Memory B cell (primary cell): ENCODE measurements at regions not wholly inside any gene's neighbourhood (a gene's known extent, or its start where the extent isn't known, plus 50 kb on each side); places are given as distances from the start of the nearest gene placed in this dataset.

Experiments used
- ATAC-seq: fragments of 150-1000 bp; cut with Tn5 transposase; 2 replicates; pipeline ENCODE4 v1.10.0; 2021; ENCODE audit warnings: low read depth, mild to moderate bottlenecking, moderate library complexity
- DNase-seq, 2 donors: peaks; one replicate each; pipeline ENCODE4 v3.0.0; 2022; ENCODE audit warnings: low spot score in 2 of 2
- H3K27ac Mint-ChIP-seq: one replicate; pipeline ENCODE4 v1.8.0; 2022; ENCODE audit warnings: mild to moderate bottlenecking, moderate library complexity, mixed read lengths
- H3K27me3 Mint-ChIP-seq: one replicate; pipeline ENCODE4 v1.8.0; 2022; ENCODE audit warnings: mixed read lengths
- H3K36me3 Mint-ChIP-seq: one replicate; pipeline ENCODE4 v1.8.0; 2022; ENCODE audit warnings: mild to moderate bottlenecking, mixed read lengths
- H3K4me1 Mint-ChIP-seq: one replicate; pipeline ENCODE4 v1.8.0; 2022; ENCODE audit warnings: mixed read lengths
- H3K4me3 Mint-ChIP-seq: one replicate; pipeline ENCODE4 v1.8.0; 2022; ENCODE audit warnings: mild to moderate bottlenecking, moderate library complexity, mixed read lengths
- H3K9me3 Mint-ChIP-seq: one replicate; pipeline ENCODE4 v1.8.0; 2022; ENCODE audit warnings: mixed read lengths

DNA sequence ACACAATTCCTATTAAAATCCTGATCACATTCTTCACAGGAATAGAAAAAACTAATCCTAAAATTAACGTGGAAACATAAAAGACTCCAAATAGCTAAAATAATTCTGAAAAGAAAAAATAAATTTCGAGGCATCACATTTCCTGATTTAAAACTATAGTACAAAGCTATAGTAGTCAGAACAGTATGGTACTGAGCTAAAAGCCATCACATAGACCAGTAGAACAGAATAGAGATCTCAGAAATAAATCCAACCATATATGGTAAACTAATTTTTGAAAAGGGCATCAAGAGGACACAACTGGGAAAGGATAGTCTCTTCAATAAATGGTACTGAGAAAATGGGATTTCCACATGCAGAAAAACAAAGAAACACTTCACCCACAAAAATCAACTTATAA is 125.2 kb upstream of the DAAM1 start:
- Mint-ChIP-seq H3K4me3 (no peak overlapping the region), H3K27ac (no peak overlapping the region), H3K4me1 (no peaks in the 10 kb centered on the region), H3K27me3 (peaks cover 8% of the 10 kb centered on the region), H3K36me3 (no peaks in the 10 kb centered on the region), H3K9me3 (peaks cover 3% of the 10 kb centered on the region)
- DNase-seq (no peak), ATAC-seq (no peak)

DNA sequence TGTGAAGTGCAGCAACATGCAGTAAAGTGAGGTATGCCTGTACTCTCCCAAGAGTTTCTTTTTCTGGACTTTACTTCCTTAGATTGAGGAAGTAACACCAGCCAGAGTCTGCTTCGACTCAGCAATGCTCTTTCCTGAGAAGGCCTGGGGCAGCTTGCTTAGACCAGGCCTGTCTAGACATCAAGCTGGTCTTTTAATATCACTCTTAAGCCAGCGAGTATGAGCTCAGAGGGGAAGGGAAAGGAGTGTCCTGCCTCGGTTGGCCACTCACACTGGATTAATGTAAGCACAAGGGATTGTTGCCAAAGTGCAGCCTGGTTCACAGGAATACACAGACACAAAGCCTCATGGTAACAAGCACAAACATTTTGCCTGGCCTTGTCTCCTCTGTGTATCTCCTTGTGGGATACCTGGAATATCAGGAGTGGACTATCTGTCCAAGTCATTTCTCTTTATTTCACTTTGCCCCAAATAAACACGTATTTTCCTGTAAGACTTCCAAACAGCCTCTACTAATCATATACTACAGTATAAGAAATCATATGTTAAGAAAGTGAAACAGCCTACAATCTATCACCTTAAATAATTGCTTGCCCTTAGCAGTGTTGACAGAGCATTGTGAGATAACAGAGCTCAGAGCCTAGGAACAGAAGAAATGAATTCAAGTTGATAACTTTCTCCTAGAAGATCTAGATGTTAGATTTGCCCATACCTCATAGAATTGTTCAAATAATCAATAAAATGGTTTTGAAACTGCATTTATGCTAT is 121.2 kb upstream of the DAAM1 start:
- Mint-ChIP-seq H3K27ac (no peak overlapping the region), H3K9me3 (peaks cover 3% of the 10 kb centered on the region), H3K4me1 (no peaks in the 10 kb centered on the region), H3K4me3 (no peak overlapping the region), H3K27me3 (peaks cover 2% of the 10 kb centered on the region), H3K36me3 (no peaks in the 10 kb centered on the region)
- ATAC-seq (no peak), DNase-seq (no peak)

DNA sequence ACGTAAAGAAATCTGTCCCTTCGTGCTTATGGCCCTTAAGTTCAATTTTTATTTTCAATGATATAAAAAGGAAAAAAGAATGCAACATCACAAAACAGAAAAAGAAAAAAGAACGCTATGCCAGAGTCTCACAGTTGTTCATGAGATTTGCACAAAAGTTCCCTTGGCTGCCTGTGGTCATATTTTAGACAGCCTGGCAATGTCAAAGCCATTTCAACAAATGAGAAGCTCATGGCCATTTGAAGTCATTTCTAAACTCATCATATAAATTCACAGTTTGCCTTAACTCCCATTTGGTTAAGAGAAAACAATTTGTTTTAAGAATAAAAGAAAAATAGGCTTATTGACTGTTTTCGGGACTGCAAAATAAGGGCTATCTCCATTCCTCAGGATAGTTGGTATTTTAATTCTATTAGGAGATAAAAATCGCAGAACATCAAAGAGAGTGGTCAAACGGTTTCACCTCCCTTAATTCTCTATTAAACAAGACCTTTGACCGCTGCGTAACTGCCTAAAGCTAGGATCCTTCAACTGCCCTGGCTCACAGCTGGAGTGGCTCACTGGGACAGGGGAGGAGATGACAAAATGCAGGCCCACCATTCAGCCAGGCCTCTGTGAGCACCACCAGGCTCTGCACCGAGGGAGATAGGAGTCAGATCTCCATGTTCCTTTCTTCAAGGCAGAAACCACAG is 119.2 kb upstream of the DAAM1 start:
- no peak overlapping the region for H3K27ac Mint-ChIP-seq
- no peak overlapping the region for H3K4me3 Mint-ChIP-seq
- no peak for DNase-seq
- peaks cover 2% of the 10 kb centered on the region for H3K27me3 Mint-ChIP-seq
- no peaks in the 10 kb centered on the region for H3K4me1 Mint-ChIP-seq
- no peaks in the 10 kb centered on the region for H3K36me3 Mint-ChIP-seq
- no peaks in the 10 kb centered on the region for H3K9me3 Mint-ChIP-seq
- ATAC-seq, result no peak

DNA sequence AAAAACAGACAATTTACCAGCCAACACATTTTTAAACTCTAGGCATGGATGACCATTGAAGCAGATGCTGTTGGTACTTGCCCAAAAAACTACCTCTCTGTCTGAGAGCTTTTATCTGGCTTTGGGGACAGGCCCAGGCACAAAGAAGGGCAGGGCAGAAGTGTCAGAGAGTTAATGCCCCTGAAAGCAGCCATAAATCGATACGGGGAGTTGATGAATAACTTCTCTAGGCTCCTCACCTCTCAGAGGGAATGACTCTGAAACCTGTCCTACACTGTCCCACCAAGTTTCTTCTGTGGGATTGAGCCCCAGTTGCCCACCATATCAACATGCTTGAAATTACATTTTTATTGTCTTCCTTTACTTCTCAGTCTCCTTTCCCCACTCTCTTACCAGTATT is 113.0 kb upstream of the DAAM1 start:
- DNase-seq, result no peak
- H3K9me3 Mint-ChIP-seq, result no peaks in the 10 kb centered on the region
- H3K27me3 Mint-ChIP-seq, result peaks cover 4% of the 10 kb centered on the region
- H3K4me3 Mint-ChIP-seq, result no peak overlapping the region
- no peaks in the 10 kb centered on the region for H3K4me1 Mint-ChIP-seq
- ATAC-seq, result no peak
- no peak overlapping the region for H3K27ac Mint-ChIP-seq
- no peaks in the 10 kb centered on the region for H3K36me3 Mint-ChIP-seq

DNA sequence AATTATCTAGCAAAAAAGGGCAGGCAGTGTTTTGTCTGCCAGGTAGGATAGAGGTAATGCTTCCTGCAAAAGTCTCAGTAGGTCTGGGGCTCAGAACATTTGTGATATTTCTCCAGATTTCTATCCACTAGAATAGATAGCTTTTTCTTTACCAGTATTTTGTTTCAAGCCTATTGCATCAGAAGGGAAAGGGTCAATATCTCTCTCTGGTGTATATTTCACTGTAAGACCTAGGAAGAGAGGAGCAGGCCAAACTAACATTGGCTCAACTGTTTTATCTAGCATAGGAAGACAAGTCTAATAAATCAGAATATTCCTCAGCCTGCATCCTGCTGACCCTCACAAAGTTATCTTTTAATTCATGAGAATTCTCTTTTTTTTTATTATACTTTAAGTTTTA is 106.7 kb upstream of the DAAM1 start:
- Mint-ChIP-seq H3K4me3 (no peak overlapping the region), H3K27me3 (peaks cover 9% of the 10 kb centered on the region), H3K27ac (no peak overlapping the region), H3K9me3 (no peaks in the 10 kb centered on the region), H3K36me3 (no peaks in the 10 kb centered on the region), H3K4me1 (no peaks in the 10 kb centered on the region)
- ATAC-seq (no peak), DNase-seq (no peak)

DNA sequence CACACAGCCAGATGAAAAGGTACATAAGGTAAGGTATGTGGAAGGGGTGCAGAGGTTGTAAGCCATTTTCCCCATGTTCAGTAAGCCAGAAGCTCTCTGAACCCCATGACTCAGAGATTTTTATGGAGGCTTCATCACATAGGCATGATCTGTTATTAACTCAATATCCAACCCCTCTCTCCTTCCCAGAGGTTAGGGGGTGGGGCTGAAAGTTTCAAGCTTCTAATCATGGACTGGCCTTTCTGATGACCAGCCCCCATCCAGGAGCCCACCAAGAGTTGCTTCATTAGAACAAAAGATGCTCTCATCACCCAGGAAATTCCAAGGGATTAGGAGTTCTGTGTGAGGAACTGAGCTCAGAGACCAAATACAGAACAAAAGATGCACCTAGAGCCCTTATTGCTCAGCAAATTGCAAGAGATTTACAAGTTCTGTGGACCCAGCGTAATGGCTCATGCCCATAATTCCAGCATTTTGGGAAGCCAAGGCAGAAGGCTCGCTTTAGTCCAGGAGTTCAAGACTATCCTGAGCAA is 103.2 kb upstream of the DAAM1 start:
- DNase-seq (no peak), ATAC-seq (no peak)
- Mint-ChIP-seq H3K27me3 (peaks cover 5% of the 10 kb centered on the region), H3K4me3 (no peak overlapping the region), H3K9me3 (no peaks in the 10 kb centered on the region), H3K27ac (no peak overlapping the region), H3K4me1 (no peaks in the 10 kb centered on the region), H3K36me3 (no peaks in the 10 kb centered on the region)

DNA sequence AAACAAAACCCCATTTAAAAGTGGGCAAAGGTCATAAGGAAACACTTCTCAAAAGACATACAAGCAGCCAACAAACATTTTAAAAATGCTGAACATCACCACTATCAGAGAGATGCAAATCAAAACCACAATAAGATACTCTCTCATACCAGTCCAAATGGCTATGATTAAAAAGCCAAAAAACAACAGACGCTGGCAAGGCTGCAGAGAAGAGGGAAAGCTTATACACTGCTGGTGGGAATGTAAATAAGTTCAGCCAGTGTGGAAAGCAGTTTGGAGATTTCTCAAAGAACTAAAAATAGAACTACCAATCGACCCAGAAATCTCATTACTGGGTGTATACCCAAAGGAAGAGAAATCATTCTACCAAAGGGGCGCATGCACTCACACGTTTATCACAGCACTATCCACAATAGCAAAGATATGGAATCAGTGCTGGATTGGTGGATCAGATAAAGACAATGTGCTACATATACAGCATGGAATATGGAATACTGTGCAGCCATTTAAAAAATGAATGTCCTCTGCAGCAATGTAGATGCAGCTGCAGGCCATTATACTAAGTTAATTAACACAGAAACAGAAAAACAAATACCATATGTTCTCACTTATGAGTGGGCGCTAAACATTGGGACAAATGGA is 102.1 kb upstream of the DAAM1 start:
- Mint-ChIP-seq H3K4me1 (no peaks in the 10 kb centered on the region), H3K36me3 (no peaks in the 10 kb centered on the region), H3K4me3 (no peak overlapping the region), H3K9me3 (no peaks in the 10 kb centered on the region), H3K27ac (no peak overlapping the region), H3K27me3 (peaks cover 5% of the 10 kb centered on the region)
- no peak for ATAC-seq
- no peak for DNase-seq

DNA sequence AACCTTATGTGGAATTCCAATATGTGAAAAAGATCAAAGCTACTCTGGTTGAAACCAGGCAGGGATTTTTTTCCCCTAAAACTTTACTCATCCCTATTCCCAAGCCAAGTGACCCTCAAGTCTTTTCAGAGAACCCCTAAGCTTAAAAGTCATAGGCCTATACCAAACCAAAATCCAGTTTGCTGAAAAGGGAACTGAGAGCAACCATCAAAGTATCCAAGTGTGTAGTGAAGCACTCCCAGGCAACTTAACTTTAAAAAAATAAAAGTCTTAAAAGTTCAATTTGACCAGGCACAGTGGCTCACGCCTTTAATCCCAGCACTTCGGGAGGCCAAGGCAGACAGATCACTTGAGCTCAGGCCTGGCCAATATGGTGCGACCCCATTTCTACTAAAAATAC is 101.2 kb upstream of the DAAM1 start:
- Mint-ChIP-seq H3K36me3 (no peaks in the 10 kb centered on the region), H3K27me3 (peaks cover 9% of the 10 kb centered on the region), H3K27ac (no peak overlapping the region), H3K4me3 (no peak overlapping the region), H3K9me3 (no peaks in the 10 kb centered on the region), H3K4me1 (no peaks in the 10 kb centered on the region)
- ATAC-seq (no peak), DNase-seq (no peak)

DNA sequence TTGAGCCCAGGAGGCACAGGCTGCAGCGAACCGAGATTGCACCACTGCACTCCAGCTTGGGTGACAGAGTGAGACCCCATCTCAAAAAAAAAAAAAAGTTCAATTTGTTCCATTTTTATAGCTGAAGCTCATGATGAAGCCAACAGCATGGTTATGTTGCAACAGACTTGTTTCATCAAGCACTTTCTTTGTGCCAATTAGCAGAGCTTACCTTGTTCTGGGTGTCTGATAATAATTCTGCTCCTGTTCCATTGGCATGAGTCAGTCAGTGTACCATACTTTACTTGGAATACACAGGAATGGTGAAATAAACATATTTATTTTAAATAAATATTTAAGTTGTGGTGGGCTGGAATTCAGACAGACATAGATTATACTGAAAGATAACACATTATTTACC is 100.8 kb upstream of the DAAM1 start:
- DNase-seq (no peak), ATAC-seq (no peak)
- Mint-ChIP-seq H3K9me3 (no peaks in the 10 kb centered on the region), H3K36me3 (no peaks in the 10 kb centered on the region), H3K27ac (no peak overlapping the region), H3K4me3 (no peak overlapping the region), H3K4me1 (no peaks in the 10 kb centered on the region), H3K27me3 (peaks cover 9% of the 10 kb centered on the region)

DNA sequence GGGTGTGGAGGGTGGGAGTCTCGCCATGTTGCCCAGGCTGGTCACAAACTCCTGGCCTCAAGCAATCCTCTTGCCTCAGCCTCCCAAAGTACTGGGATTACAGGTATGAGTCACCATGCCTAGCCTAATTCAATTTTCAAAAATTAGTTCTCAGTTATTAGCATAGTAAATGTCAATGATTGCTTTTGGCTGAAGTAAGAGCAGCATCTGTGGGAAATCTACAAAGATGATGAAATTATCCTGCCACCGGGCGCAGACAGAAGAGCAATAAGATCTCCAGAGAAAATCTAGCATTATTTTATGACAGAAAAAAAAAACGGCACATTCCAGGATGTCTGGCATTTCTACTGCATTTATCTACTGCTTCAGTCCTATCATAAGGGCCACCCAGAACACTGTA is 97.9 kb upstream of the DAAM1 start:
- ATAC-seq (no peak), DNase-seq (no peak)
- H3K4me3 Mint-ChIP-seq, result no peak overlapping the region
- H3K27ac Mint-ChIP-seq, result no peak overlapping the region
- H3K9me3 Mint-ChIP-seq, result no peaks in the 10 kb centered on the region
- peaks cover 9% of the 10 kb centered on the region for H3K27me3 Mint-ChIP-seq
- H3K4me1 Mint-ChIP-seq, result no peaks in the 10 kb centered on the region
- no peaks in the 10 kb centered on the region for H3K36me3 Mint-ChIP-seq

DNA sequence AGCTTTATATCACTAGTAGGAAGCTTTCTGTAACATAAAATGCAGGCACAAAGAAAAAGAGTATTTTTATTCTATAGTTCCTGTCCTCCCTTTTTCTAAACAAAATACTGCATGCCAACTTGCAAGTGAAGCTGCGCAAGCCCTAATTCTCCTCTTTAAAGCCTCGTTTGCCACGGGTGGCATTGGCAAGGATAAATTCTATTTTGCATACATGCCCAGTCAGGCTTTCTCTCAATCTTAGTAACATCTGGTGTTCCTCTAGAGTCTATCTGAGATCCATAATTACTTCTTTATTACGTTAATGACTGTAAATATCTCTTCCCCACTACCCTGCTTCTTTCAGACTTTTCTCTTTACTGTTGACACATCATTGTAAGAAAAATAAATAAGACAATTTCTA is 97.1 kb upstream of the DAAM1 start:
- H3K4me1 Mint-ChIP-seq, result no peaks in the 10 kb centered on the region
- no peak for DNase-seq
- no peak overlapping the region for H3K27ac Mint-ChIP-seq
- no peak overlapping the region for H3K4me3 Mint-ChIP-seq
- no peak for ATAC-seq
- no peaks in the 10 kb centered on the region for H3K9me3 Mint-ChIP-seq
- no peaks in the 10 kb centered on the region for H3K36me3 Mint-ChIP-seq
- H3K27me3 Mint-ChIP-seq, result peaks cover 9% of the 10 kb centered on the region

DNA sequence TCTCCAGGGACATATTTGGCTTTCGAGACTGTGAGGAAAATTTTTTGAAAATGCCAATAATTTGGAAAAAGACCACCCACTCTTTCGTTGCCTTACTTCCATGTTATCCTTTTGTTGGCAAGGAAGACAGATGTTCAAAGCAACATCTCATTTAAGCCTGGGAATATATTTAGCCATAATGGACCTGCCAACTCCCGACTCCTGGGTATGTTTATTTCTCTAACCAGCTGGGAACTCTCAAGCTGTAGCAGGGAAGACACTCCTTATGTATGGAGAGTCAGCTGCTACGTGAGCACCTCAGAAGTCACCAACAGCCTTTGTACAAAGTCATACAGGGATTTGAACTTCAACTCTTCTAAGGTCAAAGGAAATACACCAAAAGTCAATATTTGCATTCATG is 96.5 kb upstream of the DAAM1 start:
- H3K4me3 Mint-ChIP-seq, result no peak overlapping the region
- no peak overlapping the region for H3K27ac Mint-ChIP-seq
- H3K4me1 Mint-ChIP-seq, result no peaks in the 10 kb centered on the region
- H3K36me3 Mint-ChIP-seq, result no peaks in the 10 kb centered on the region
- no peak for ATAC-seq
- no peaks in the 10 kb centered on the region for H3K9me3 Mint-ChIP-seq
- H3K27me3 Mint-ChIP-seq, result peaks cover 9% of the 10 kb centered on the region
- DNase-seq, result no peak

DNA sequence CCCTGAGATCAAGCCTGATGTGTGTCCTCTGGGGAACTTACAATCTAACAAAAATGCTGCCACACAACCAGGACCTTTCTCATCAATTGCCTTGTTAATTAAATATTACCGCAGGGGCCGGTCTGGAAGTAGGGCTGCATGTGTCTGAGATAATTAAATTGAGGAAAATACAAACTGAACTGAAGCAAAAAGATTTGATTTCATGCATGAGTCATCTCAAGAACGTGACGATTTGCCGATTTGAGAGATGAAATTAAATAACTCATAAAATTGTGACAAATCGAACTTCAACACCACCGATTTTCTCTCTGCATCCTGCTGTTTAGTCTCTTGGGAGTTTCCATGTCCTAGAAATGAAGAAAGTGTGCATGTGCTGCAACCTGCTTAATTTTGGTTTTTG is 94.6 kb upstream of the DAAM1 start:
- H3K27ac Mint-ChIP-seq, result no peak overlapping the region
- no peak for DNase-seq
- H3K4me1 Mint-ChIP-seq, result no peaks in the 10 kb centered on the region
- H3K9me3 Mint-ChIP-seq, result no peaks in the 10 kb centered on the region
- ATAC-seq, result no peak
- no peak overlapping the region for H3K4me3 Mint-ChIP-seq
- H3K27me3 Mint-ChIP-seq, result peaks cover 9% of the 10 kb centered on the region
- H3K36me3 Mint-ChIP-seq, result no peaks in the 10 kb centered on the region

DNA sequence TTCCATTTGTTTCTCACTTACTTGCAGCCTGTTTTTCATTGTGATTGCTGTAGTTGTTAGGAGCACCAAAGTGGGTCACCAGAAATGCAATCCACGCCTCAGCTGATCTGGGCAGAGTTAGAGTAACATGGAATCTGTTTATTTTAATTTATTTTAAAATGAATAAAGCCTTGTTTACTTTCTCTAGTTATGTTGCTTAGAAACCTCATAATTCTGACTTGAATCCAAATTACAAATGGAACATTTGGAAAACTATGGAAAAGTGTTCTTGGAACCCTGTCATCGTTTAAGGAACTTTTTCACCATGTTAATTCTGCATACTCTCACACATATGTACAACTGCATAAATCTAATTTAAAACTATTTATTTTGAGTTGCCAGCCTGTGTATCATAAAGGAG is 92.2 kb upstream of the DAAM1 start:
- no peaks in the 10 kb centered on the region for H3K36me3 Mint-ChIP-seq
- H3K27me3 Mint-ChIP-seq, result peaks cover 14% of the 10 kb centered on the region
- no peak overlapping the region for H3K4me3 Mint-ChIP-seq
- ATAC-seq (no peak), DNase-seq (no peak)
- no peak overlapping the region for H3K27ac Mint-ChIP-seq
- no peaks in the 10 kb centered on the region for H3K4me1 Mint-ChIP-seq
- no peaks in the 10 kb centered on the region for H3K9me3 Mint-ChIP-seq
